HS-5 (cell line): ENCODE measurements at regions not wholly inside any gene's neighbourhood (a gene's known extent, or its start where the extent isn't known, plus 50 kb on each side); places are given as distances from the start of the nearest gene placed in this dataset.

Source experiments
- DNase-seq: peaks from one replicate; pipeline ENCODE4 v3.0.0-alpha.2; 2012; ENCODE audit warnings: low read depth

DNA sequence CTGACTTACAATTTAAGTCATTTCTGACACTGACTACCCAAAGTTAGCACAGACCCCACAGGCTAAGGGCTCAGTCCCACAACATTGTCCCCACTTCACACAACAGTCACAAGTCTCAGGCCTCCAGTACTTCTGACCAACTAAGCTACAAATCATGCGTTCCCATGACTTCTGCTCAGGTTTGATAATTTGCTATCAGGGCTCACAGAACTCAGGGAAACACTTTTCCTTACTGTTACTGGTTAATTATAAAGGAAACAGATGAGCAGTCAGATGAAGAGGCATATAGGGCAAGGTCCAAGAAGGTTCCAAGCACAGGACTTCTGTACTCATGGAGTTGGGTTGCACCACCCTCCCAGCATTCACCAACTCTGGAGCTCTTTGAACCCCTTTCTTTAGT is 151.2 kb upstream of the TNR start:
- DNase-seq: no peak

DNA sequence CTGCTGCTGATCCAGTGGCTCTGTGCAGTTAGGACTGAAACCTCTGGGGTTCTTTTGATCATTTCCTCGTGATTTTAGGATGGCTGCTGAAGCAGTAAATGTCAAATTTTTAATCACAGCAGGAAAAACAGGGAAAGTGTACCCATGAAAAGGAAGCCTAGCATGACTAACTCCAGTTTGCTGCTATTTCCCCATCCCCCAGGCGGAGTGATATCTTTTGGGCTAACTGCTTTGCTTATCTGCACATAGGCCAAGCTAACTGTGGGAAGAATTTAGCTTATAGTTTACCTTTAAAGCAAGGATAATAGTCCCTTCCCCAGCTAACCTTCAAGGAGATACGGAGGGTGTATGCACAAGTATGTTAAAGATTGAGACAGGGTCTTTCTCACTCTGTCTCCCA is 149.8 kb upstream of the TNR start:
- DNase-seq: no peak

DNA sequence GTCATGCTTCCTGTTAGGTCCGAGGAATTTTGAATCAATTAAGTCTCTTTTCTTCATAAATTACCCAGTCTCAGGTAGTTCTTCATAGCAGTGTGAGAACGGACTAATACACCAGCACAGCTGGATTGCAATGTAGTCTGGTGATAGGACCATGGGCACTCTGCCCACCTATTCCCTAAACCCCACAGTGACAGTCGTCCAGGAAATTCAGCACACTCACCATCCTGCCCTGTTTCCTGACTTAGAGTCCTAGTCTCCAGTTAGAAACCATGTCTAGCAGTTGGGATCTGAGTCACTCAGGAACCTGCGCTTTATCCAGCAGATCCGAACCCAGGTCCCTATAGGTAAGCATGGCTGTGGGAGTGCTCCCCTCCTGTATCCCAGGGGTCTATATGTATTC is 149.3 kb upstream of the TNR start:
- DNase-seq: no peak

DNA sequence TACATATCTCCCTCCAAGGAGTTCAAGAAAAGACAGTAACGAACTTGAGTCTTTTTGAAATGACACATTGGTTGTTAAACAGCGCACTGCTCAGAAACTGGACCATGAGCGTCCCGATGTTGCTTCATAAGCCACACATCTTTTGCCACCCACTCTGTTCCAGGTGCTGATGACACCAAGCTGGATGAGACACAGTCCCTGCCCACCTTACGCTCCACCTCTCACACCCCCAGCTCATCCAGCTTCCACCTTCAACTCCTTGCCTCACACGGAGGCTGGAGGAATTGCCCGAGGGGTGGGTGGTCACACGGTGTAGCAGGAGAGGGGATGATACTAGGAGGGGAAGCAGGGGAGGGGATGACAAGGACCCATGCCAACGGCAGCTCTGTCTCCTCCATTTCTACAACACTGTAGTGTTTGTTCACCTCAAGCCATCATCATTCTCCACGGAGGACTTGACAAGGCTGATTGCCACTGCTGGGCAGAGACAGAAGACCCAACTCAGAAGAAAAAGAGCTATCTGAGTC is 148.5 kb upstream of the TNR start:
- no peak for DNase-seq

DNA sequence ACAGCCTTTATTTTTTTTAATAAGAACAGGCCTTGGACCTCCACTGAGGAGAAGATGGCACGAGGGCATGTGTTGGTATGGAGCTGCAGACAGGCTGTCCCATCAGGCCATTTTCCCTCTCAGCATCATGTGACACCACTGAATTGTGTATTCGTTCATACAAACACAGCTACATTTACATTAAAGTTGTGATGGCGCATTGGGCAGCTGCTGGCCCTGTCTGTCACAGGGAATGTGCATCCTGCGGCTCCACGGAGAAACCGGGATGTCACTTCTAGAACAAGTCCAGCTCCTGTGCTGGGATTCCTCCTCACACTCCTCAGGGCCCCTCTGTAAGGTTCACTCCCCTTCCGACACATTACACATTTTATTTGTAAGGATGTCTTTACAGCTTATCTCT is 147.6 kb upstream of the TNR start:
- no peak for DNase-seq

DNA sequence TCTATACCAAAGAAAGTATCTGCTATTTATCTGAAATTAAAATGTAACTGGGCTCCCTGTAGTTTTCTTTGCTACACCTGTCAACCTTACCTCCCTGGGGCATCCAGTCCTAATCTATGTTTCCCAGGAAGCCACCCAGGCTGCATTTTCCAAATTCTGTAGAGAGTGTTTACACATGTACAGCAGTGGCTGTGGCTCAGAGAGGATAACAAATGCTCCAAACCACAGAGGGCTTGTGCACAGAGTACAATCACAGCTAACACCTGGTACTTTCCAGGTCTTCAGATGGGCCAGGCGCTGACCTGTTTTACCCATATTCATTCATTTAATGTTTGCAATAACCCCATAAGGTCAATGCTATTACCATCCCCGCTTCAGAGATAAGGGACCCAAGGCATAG is 146.5 kb upstream of the TNR start:
- no peak for DNase-seq

DNA sequence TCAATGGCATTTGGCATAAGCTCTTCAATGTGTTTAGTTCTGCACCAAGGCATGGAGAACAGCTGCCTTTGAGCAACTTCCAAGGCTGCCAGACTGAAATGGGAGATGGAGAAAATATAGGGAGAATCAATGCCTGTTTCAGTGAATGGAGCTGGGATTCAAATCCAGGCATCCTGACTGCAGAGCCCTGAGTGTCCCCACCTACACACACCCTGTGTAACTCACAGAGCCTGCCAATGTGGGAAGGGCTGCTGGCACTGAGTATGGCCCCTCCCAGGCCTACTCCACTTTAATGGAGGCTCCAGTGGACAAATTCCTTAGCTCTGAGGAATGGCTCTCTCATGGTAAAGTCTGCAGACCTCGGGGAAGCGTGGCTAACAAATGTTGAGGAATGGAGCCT is 145.6 kb upstream of the TNR start:
- DNase-seq: no peak

DNA sequence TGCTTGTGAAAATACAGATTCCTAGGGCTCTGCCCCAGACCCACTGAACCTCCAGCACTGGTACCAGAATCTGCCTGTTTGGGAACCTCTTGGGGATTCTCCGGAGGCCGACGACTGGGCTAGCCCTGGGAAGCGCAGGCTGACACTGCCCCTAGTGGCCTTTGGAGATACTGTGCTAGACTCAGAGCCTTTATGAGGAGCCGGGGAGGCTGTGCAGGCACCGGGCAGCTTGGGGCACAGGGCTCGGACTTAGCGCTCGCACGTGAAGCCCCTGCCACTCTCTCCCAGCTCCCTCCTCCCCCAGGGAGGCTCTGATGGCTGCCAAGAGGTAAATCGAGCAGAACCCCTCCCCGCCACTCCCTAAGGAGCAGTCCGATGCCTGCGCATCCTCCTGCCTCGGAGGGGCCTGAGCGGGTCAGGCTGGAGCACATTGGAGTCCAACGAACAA is 144.6 kb upstream of the TNR start:
- no peak for DNase-seq

DNA sequence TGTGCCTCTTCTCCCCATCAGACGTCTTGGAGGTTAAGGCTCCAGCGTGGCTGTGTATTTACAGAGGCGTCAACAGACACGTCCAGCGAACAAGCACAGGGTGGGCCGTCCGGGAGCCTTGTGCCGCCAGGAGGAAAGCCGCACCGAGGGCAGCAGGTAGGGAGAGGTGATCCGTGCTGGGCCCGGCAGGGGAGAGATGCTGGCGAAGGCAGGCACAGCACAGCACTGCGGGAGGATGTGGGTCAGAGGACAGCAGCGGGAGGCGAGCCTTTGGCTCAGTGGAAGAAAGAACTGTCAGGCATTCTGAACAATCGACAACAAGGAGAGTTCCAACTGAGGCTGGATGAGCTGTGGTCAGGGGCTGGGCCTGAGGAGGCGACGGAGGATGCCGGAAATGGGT is 144.1 kb upstream of the TNR start:
- DNase-seq: no peak

DNA sequence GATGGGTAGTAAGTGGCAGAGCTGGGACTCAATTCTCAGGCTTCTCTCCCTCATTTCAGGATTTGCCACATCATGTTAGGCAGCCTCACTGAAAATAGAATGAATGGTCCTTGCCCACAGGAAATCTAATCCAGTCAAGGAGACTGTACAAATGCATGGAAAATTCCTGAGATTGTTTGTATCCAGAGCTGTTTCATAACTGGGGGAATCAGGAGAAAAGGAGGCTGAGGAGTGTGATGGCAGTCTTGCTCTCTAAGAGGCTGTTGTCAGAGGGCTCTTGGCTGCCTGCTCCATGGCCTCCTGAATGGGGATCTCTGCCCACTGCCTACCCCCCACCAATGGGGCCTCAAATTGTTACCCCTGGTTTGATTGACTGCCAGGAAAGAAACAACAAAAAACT is 141.9 kb upstream of the TNR start:
- DNase-seq: no peak

DNA sequence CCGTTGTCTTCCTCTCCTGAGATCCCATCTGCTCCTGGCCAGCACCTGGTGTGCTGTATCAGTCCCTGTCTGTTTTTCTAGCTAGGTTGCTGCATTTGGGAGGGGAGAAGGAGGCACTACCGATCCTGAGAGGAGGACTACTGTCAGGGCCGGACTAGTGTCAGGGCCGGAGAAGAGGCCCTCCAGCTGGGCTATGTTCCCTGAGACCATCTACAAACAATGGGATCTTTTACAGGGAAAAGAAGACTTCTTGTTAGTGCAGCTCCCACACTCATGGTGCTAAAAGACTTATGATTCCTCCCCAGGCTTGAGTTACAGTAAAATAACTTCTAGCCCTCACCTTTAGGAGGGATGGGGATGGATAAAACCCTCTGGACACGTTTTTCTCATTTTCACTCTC is 141.0 kb upstream of the TNR start:
- DNase-seq: no peak

DNA sequence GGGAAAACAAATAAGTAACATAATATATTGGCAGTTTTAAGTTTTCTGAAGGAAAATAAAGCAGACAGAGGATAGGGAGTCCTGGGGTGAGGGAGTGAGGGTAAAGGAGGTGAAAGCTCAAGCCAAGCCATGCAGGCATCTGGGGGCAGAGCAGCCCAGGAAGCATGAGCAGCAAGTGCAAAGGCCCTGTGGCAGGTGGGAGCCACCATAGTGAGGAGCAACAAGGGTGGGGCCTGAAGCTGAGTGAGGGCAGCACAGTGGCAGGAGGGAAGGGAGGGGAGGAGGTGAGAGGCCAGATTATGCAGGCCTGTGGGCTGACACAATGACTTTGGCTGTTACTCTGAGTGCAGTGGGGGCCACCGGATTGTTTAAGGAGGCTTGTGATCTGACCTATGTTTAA is 138.8 kb upstream of the TNR start:
- DNase-seq: no peak

DNA sequence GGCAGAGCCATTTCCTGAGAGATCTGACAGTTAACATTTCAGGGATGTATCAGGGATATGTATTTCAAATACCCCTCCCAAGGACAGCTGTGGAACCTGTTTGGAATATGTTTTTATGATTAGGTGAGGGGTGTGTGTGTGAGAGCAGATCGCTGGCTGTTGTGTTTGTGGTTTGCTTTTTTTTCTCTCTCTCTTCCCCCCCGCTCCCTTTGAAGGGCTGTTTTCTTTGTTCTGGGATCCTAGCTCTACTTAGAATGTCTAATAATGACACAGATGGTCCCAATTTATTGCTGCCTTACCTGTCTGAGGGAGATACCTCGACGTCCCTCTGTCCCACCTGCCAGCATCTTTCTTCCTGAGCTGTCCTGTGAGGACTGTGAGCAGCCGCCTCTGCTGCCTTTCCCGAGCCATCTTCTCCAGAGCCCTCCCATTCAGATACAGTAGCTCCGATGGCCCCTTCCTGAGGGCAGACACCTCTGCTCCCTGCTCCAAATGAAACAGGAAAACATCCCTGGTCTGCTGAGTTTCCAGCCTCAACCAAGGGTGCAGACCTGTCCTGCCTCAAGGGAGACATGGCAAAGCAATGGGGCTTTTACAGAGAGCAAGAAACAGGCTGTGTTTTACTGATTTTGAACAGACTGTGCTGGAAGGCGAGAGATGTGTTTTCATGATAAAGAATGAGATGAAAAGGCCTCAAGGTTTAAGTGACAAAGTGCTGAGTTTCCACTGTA is 138.0 kb upstream of the TNR start:
- DNase-seq: no peak

DNA sequence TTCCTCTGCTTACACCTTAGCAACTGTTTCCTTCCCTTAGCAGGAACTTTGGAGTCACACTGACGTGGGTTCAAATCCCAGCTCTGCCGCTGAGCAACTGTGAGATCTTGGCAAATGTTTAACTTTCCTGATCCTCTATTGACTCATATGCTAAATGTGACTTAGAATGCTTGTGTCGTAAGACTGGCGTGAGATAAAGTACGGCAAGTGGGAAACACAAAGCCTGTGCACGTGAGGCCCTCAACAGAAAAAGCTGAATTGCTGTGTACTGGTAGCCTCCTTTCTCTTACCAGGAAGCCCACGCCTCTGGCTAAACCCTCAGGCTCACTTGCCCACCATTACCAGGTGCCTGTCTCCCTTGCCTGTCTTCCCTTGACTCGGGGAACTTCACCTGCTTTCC is 135.4 kb upstream of the TNR start:
- no peak for DNase-seq

DNA sequence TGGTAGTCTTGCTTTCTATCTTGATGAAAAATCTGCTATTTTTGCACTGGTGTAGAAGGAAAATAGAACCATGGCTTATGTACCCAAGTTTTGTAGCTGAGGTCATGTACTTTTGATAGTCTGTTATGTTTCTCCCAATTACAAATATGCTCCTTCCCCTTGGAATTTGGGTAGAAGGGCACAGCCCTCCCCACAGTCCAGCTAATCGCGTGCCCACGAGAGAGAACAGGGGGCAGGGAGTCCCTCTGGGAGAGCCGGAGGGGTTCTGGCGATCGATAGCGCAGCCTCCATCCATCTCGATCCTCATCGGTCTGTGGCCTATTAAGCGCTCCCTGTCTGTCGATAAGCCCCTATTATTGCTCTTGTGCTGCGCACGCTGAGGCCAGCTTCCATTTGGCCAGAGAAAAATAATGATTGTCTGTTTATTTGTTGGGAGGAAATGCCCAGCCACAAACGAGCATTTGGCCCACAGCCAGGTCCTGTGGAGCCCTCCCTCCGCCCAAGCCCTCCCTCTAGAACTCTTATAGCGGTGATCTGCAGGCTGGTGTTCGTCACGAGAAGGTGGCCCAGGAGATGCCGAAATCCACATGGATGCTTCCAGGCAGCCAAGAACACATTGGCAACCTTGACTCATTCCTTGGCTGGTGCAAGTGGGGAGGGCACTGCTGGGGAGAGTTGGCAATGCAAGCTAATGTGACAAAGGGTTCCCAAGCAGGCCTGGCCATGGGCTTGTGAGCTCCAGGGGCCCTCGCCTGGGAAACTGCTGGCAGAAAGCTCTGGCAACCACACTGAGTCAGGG is 134.7 kb upstream of the TNR start:
- no peak for DNase-seq

DNA sequence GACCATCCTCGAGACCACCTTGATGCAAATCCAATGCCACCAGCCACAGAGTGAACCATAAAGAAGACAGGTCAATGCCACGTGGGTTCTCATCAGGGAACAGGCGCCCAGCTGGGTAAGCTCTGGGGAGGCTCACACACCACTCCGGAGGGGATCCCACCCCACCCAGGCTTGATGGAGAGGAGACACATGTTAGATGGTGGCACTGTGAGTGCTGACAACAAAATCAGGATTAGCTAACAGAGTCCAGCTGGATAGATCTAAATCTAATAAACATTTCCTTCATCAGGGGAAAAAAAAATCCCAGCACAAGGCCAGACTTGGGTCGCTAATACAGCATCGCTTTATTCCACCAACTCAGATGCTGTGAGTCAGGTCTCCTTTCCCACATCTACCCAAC is 132.2 kb upstream of the TNR start:
- no peak for DNase-seq

DNA sequence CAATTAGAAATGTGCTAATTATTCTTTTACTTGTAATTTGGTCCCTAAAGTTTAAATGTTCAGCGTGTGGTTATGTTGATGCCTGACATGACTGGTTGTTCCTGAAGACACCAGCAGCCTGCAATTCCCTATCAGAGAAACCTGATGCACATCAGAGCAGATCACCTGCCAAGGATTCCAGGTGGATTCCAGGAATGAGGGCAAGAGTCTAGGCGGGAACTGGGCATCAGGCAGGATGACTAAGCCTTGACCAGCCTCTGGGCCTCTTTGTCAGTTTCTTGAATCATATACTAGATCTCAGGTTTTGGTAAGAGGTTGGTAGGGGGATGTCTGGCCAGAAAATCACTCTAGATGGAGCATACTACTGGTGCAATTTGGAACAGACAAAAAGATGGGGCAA is 130.7 kb upstream of the TNR start:
- no peak for DNase-seq

DNA sequence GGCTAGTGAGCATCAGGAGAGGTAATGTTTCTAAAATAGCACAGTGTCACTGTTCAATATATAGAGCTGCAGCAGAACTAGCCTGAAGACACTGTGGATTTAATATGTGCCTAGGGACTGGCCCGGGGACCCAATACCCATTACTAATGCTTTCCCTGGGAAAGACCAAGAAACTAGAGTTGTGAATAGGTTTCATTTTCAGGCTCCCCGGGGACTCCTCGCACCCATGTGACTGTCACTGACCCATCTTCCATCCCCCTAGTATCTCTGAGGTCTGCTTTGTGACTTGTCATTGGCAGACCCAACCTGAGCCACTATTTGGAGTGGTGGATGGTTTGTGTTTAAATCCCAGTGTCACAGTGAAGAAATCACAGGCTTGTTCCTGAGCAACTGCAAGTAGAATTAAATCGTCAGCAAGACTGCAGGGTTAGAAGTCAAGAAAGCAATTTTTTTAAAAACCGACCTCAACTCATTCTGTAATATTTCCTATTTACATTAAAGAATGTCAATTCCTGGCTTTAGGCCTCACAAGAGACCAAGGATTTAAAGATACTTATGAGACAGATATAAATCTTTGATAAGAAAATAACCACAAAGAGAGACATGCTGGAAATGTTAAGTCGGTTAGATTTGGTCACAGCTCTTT is 130.0 kb upstream of the TNR start:
- DNase-seq: no peak

DNA sequence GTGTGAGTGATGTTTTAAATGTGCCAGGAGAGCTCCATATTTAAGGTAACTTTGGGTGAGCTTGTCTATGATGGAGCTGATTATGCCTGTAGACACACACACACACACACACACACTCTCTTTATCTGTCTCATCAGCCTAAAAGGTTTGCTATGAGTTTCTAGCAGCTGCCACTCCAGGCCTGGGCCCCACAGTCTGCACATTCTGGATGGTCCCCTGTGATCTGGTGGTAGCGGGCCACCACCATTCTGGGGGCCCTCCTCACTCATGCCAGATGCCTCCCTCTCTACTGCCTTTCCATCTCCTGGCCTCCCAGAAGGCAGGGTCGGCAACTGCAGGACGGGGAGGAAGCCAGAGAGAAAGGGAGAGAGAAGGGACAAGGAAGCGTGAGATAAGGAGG is 129.2 kb upstream of the TNR start:
- DNase-seq: no peak

DNA sequence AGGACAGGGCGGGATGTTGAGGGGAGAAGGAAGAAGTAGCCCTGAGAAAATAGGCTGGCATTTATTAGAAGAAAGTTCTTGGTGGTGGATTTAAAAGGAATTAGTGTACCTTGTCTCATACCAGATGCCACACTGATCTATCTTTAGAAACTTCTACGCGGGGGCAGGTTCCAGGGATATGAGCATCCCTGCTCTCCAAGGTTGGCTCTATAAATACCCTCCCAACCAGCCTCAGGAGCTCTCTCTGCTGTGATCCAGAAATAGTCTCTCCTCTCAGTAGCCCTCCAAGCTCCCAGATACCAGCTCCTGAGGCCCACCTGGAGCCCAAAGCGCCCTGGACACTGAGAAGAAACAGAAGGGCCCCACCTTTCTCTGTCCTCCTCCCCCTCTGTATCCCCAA is 128.3 kb upstream of the TNR start:
- DNase-seq: no peak

DNA sequence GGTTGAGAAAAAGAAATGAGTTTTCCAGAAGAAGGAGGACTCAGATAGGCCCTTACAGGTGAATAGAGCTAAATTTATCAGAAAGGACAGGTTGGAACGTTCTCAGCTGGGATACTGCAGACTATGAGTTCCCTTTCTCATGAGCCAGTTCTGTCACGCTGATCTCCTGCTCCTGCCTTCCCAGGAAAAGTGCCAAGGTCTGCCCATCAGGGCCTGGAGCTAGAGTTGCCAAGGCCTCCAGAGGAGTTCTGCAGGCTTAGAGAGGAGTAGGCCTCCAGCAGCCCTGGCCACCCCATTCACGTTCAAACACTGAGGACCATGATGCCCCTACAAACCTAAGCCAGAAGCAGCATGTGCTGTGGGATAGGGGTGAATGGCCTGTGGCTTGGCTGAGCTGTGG is 126.8 kb upstream of the TNR start:
- no peak for DNase-seq

DNA sequence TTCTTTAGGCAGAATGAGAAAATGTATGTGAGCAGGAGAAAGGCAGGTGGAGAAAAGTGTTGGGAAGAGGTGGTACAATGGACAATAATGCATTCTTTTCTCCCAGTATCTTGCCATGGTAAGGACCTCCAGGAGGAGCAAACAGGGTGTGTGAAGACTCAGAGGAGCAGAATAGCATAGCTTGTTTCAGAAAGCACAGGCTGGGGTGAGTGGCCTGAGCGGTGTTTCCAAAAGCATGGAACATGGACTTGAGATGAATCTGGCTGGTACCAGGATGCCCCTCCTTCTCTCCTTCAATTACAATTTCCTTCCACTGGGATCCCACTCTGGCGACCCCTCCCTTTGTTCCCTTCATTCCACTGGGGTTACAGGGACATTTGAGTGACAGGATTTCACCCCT is 123.4 kb upstream of the TNR start:
- no peak for DNase-seq
